GM12864 (cell line): ENCODE measurements at regions not wholly inside any gene's neighbourhood (a gene's known extent, or its start where the extent isn't known, plus 50 kb on each side); places are given as distances from the start of the nearest gene placed in this dataset.

Experiments
- DNase-seq: peaks from one replicate; pipeline ENCODE4 v3.0.0-alpha.2; 2011; ENCODE audit warnings: low read depth
- H3K4me3 ChIP-seq: 2 replicates; pipeline ENCODE4 v1.5.1; 2011; ENCODE audit warnings: mild to moderate bottlenecking, low read depth, low read length, control low read depth
- CTCF ChIP-seq: IDR thresholded peaks from 2 replicates; pipeline ENCODE4 v1.5.1; 2011; ENCODE audit warnings: low read depth, mild to moderate bottlenecking, moderate library complexity, low read length, control low read depth, inconsistent platforms; ENCODE audit errors: missing control alignments

- no peak overlapping the region for H3K4me3 ChIP-seq
- TF ChIP-seq CTCF: no peak
- DNase-seq: no peak
Observed at GRCh38 chr2:175435012-175435411, 253.5 kb upstream of the ATP5MC3 start.

GRCh38 chr2:175432793-175433192 lies 251.3 kb upstream of the ATP5MC3 start:
- H3K4me3 ChIP-seq: no peak overlapping the region
- no peak for DNase-seq
- TF ChIP-seq CTCF: no peak

- no peak for DNase-seq
- no peak overlapping the region for H3K4me3 ChIP-seq
- no peak for TF ChIP-seq CTCF
Observed at GRCh38 chr2:175432021-175432420, 250.5 kb upstream of the ATP5MC3 start.

GRCh38 chr2:175431101-175431946 lies 249.8 kb upstream of the ATP5MC3 start:
- H3K4me3 ChIP-seq: no peak overlapping the region
- TF ChIP-seq CTCF: no peak
- no peak for DNase-seq

GRCh38 chr2:175430236-175430635 lies 248.7 kb upstream of the ATP5MC3 start:
- H3K4me3 ChIP-seq: no peak overlapping the region
- no peak for DNase-seq
- no peak for TF ChIP-seq CTCF

- no peak for TF ChIP-seq CTCF
- DNase-seq: no peak
- no peak overlapping the region for H3K4me3 ChIP-seq
Observed at GRCh38 chr2:175418224-175418835, 236.8 kb upstream of the ATP5MC3 start.
